GM12891 (cell line): ENCODE measurements at regions not wholly inside any gene's neighbourhood (a gene's known extent, or its start where the extent isn't known, plus 50 kb on each side); places are given as distances from the start of the nearest gene placed in this dataset.

ENCODE experiments used
- POLR2A ChIP-seq: IDR thresholded peaks from 2 replicates; pipeline ENCODE4 v1.6.1; 2011; ENCODE audit warnings: low read depth, low read length, control low read depth
- POLR2AphosphoS5 ChIP-seq: IDR thresholded peaks from 2 replicates; pipeline ENCODE4 v1.6.1; 2011; ENCODE audit warnings: low read depth, low read length, control low read depth

DNA sequence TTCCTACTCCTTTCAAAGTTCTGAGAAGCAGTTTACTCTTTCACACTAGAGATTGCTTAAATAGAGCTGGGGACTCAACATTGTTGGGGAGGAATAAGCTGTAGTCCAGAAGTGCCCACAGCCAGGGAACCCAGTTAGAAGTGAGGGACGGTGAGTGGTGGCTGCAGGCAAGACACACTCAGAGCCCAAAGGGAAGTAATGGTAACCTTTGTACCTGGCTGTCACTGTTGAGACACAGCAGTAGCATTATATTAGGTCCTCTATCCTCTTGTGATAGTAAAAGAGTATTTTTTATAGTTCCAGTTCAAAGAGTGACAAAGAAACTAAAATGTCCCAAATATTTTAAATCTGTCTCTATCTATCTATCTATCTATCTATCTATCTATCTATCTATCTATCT is 263.3 kb downstream of the TTC6 start:
- TF ChIP-seq POLR2AphosphoS5 (no peak), POLR2A (no peak)
